ENCODE measurements at regions not wholly inside any gene's neighbourhood (a gene's known extent, or its start where the extent isn't known, plus 50 kb on each side); places are given as distances from the start of the nearest gene placed in this dataset.

GRCh38 chr10:20343036-20343435 is 526.8 kb downstream of the PLXDC2 start:
- TF ChIP-seq CTCF (IDR thresholded peaks at IDR 0.05): no peak
- no peak for TF ChIP-seq POLR2A (IDR thresholded peaks at IDR 0.05)

All from esophagus squamous epithelium (tissue), 4 donors.